ENCODE measurements at regions not wholly inside any gene's neighbourhood (a gene's known extent, or its start where the extent isn't known, plus 50 kb on each side); places are given as distances from the start of the nearest gene placed in this dataset.

GRCh38 chr15:53034767-53035245 is 244.7 kb upstream of the ONECUT1 start:
- no peaks in the 10 kb centered on the region for H3K9me3 Mint-ChIP-seq
- DNase-seq = no peak
- Histone ChIP-seq H2BK12ac (ENCODE audit: insufficient read length, low read depth, low read length) (no peak overlapping the region), H3K4me2 (ENCODE audit: insufficient read depth, insufficient read length, low read length) (no peak overlapping the region), H3K23ac (ENCODE audit: insufficient read length, low read depth, low read length) (no peak overlapping the region), H3K56ac (ENCODE audit: insufficient read length, low read depth, low read length) (no peak overlapping the region), H2BK5ac (ENCODE audit: insufficient read length, low read length) (no peak overlapping the region), H2BK20ac (ENCODE audit: low read depth, low read length, poor library complexity, severe bottlenecking) (no peak overlapping the region), H2AK5ac (ENCODE audit: insufficient read length, low read length) (no peak overlapping the region), H3T11ph (ENCODE audit: low read length) (no peak overlapping the region), H4K91ac (ENCODE audit: insufficient read length, low read depth, low read length) (no peak overlapping the region), H2BK15ac (ENCODE audit: low read depth, low read length) (no peak overlapping the region), H2BK120ac (ENCODE audit: low read depth, low read length, poor library complexity, severe bottlenecking) (no peak overlapping the region), H4K20me1 (ENCODE audit: control insufficient read depth, insufficient read depth, insufficient read length) (no peaks in the 10 kb centered on the region), H3K79me1 (ENCODE audit: insufficient read depth, low read depth, low read length, poor library complexity, severe bottlenecking) (no peaks in the 10 kb centered on the region), H4K5ac (ENCODE audit: insufficient read length, low read depth, low read length) (no peak overlapping the region), H3K4me1 (ENCODE audit: insufficient read depth, low read length) (no peaks in the 10 kb centered on the region), H3K79me2 (ENCODE audit: insufficient read depth, low read length) (no peaks in the 10 kb centered on the region), H3K9me3 (ENCODE audit: control insufficient read depth, low read depth, low read length) (no peaks in the 10 kb centered on the region), H4K8ac (replicated peaks; ENCODE audit: insufficient read length, low read depth, low read length) (no peak overlapping the region), H3K27ac (ENCODE audit: insufficient read length, low read depth, low read length) (no peak overlapping the region), H3K14ac (ENCODE audit: insufficient read depth, low read length) (no peak overlapping the region), H2AFZ (ENCODE audit: low read length) (no peak overlapping the region), H3K4ac (ENCODE audit: low read depth, low read length) (no peak overlapping the region), H3K27me3 (ENCODE audit: insufficient read depth, low read length) (no peaks in the 10 kb centered on the region), H3K18ac (ENCODE audit: insufficient read length, low read depth, low read length) (no peak overlapping the region), H3K9ac (ENCODE audit: extremely low read depth, insufficient read length, low read length) (no peak overlapping the region), H3K23me2 (ENCODE audit: insufficient read length, low read depth, low read length, poor library complexity, severe bottlenecking) (no peaks in the 10 kb centered on the region)
- H3K36me3 Mint-ChIP-seq (ENCODE audit: insufficient read depth in 1 of 3, low read depth in 3 of 3) = no peaks in the 10 kb centered on the region
- H3K4me3 Mint-ChIP-seq = no peak overlapping the region; a peak in 1 of 5 replicates
- WGBS (ENCODE audit: extremely low coverage, insufficient read length, low lambda C conversion rate) = no CpG with 5 or more reads among the region's 4 CpGs
- TF ChIP-seq CTCF (conservative IDR thresholded peaks at IDR 0.05) = no peak
- H3K27ac Mint-ChIP-seq = no peak overlapping the region
- peaks cover 0 to 2% of the 10 kb centered on the region in 2 experiments; a peak in 1 of 4 replicates for H3K4me1 Mint-ChIP-seq
- no peaks in the 10 kb centered on the region for H3K27me3 Mint-ChIP-seq (ENCODE audit: low read depth)
